ENCODE measurements at regions not wholly inside any gene's neighbourhood (a gene's known extent, or its start where the extent isn't known, plus 50 kb on each side); places are given as distances from the start of the nearest gene placed in this dataset.

- H3K9me3 Mint-ChIP-seq: peaks cover 38 to 39% of the 10 kb centered on the region in 2 experiments
- H4K91ac ChIP-seq (ENCODE audit: insufficient read length, low read depth, low read length): no peak overlapping the region
Observed at GRCh38 chr15:45871121-45871855, 236.5 kb downstream of the SQOR start.

More at GRCh38 chr15:45871121-45871855, 236.5 kb downstream of the SQOR start:
- no peak overlapping the region for H3K4me2 ChIP-seq (ENCODE audit: insufficient read depth, insufficient read length, low read length)
- Mint-ChIP-seq H3K27ac (no peak overlapping the region; a peak in 1 of 7 replicates), H3K36me3 (ENCODE audit: insufficient read depth in 1 of 3, low read depth in 3 of 3) (peaks cover 8 to 10% (median 9%) of the 10 kb centered on the region in 3 experiments; a peak in 4 of 7 replicates), H3K4me3 (no peak overlapping the region), H3K27me3 (ENCODE audit: low read depth) (no peaks in the 10 kb centered on the region), H3K4me1 (no peaks in the 10 kb centered on the region)
- H3K18ac ChIP-seq (ENCODE audit: insufficient read length, low read depth, low read length): no peak overlapping the region
- no peak overlapping the region for H2BK120ac ChIP-seq (ENCODE audit: low read depth, low read length, poor library complexity, severe bottlenecking)
- no CpG with 5 or more reads among the region's 3 CpGs for WGBS (ENCODE audit: extremely low coverage, insufficient read length, low lambda C conversion rate)
- H2BK12ac ChIP-seq (ENCODE audit: insufficient read length, low read depth, low read length): no peak overlapping the region
- no peak overlapping the region for H3K4ac ChIP-seq (ENCODE audit: low read depth, low read length)
- H2AFZ ChIP-seq (ENCODE audit: low read length): no peak overlapping the region
- no peak overlapping the region for H3K14ac ChIP-seq (ENCODE audit: insufficient read depth, low read length)
- no peaks in the 10 kb centered on the region for H3K4me1 ChIP-seq (ENCODE audit: insufficient read depth, low read length)
- no peak overlapping the region for H3K27ac ChIP-seq (ENCODE audit: insufficient read length, low read depth, low read length)
- no peak overlapping the region for H3T11ph ChIP-seq (ENCODE audit: low read length)
- H2BK15ac ChIP-seq (ENCODE audit: low read depth, low read length): no peak overlapping the region
- no peak overlapping the region for H3K23ac ChIP-seq (ENCODE audit: insufficient read length, low read depth, low read length)
- H3K27me3 ChIP-seq (ENCODE audit: insufficient read depth, low read length): no peaks in the 10 kb centered on the region
- H4K5ac ChIP-seq (ENCODE audit: insufficient read length, low read depth, low read length): no peak overlapping the region
- H4K8ac ChIP-seq (replicated peaks; ENCODE audit: insufficient read length, low read depth, low read length): no peak overlapping the region
- H3K79me1 ChIP-seq (ENCODE audit: insufficient read depth, low read depth, low read length, poor library complexity, severe bottlenecking): no peaks in the 10 kb centered on the region
- DNase-seq: no peak
- no peak overlapping the region for H3K9ac ChIP-seq (ENCODE audit: extremely low read depth, insufficient read length, low read length)
- no peaks in the 10 kb centered on the region for H3K23me2 ChIP-seq (ENCODE audit: insufficient read length, low read depth, low read length, poor library complexity, severe bottlenecking)
- H3K9me3 ChIP-seq (ENCODE audit: control insufficient read depth, low read depth, low read length): no peaks in the 10 kb centered on the region
- no peak for TF ChIP-seq CTCF (conservative IDR thresholded peaks at IDR 0.05)
- no peak overlapping the region for H3K56ac ChIP-seq (ENCODE audit: insufficient read length, low read depth, low read length)
- H2BK20ac ChIP-seq (ENCODE audit: low read depth, low read length, poor library complexity, severe bottlenecking): no peak overlapping the region
- H4K20me1 ChIP-seq (ENCODE audit: control insufficient read depth, insufficient read depth, insufficient read length): no peaks in the 10 kb centered on the region
- H2BK5ac ChIP-seq (ENCODE audit: insufficient read length, low read length): no peak overlapping the region
- H2AK5ac ChIP-seq (ENCODE audit: insufficient read length, low read length): no peak overlapping the region
- no peaks in the 10 kb centered on the region for H3K79me2 ChIP-seq (ENCODE audit: insufficient read depth, low read length)

Measured in H9 (cell line).